Activated CD8-positive, alpha-beta memory T cell treated with anti-CD3 and anti-CD28 coated beads, Interleukin-2, amount 10 ng/mL, durations not matched to agents 7 days and 5 days (primary cell): ENCODE measurements at regions not wholly inside any gene's neighbourhood (a gene's known extent, or its start where the extent isn't known, plus 50 kb on each side); places are given as distances from the start of the nearest gene placed in this dataset.
"Not testable (repeated sequence)": the region's sequence is repeated elsewhere in the genome, so short reads cannot be mapped to it uniquely, and the experiment has no call there.

Experiments
- ATAC-seq: fragments of 150-1000 bp; cut with Tn5 transposase; one replicate; pipeline ENCODE4 v1.10.0; 2021; ENCODE audit warnings: moderate library complexity
- CTCF ChIA-PET: fragments of 350-600 bp; sonication (Branson Sonifier 250); formaldehyde crosslinking; loops from one replicate; lab custom pipeline; 2021; ENCODE audit warnings: antibody characterized with exemption; lab: Charles Lee
- DNase-seq: peaks from one replicate; pipeline ENCODE4 v3.0.0-alpha.2; 2020
- H3K27ac Mint-ChIP-seq: one replicate; pipeline ENCODE4 v1.8.0; 2021; ENCODE audit warnings: mild to moderate bottlenecking, mixed read lengths
- H3K27me3 Mint-ChIP-seq: one replicate; pipeline ENCODE4 v1.8.0; 2021; ENCODE audit warnings: mixed read lengths
- H3K36me3 Mint-ChIP-seq: one replicate; pipeline ENCODE4 v1.8.0; 2021; ENCODE audit warnings: mild to moderate bottlenecking, mixed read lengths
- H3K4me1 Mint-ChIP-seq: one replicate; pipeline ENCODE4 v1.8.0; 2021; ENCODE audit warnings: mixed read lengths
- H3K4me3 Mint-ChIP-seq: one replicate; pipeline ENCODE4 v1.8.0; 2021; ENCODE audit warnings: mild to moderate bottlenecking, moderate library complexity, mixed read lengths
- H3K9me3 Mint-ChIP-seq: one replicate; pipeline ENCODE4 v1.8.0; 2022; ENCODE audit warnings: low read depth, mixed read lengths

GRCh38 chr7:79921976-79922375, 212.7 kb upstream of the GNAI1 start:
- Mint-ChIP-seq H3K9me3 (peaks cover 10% of the 10 kb centered on the region), H3K4me3 (no peak overlapping the region), H3K36me3 (no peaks in the 10 kb centered on the region), H3K4me1 (no peaks in the 10 kb centered on the region), H3K27me3 (no peaks in the 10 kb centered on the region), H3K27ac (no peak overlapping the region)
- DNase-seq (no peak), ATAC-seq (no peak)
- CTCF ChIA-PET = no interaction called here

GRCh38 chr7:79918632-79919031, 216.0 kb upstream of the GNAI1 start:
- H3K27me3 Mint-ChIP-seq, H3K4me3 Mint-ChIP-seq, H3K4me1 Mint-ChIP-seq, ATAC-seq, H3K36me3 Mint-ChIP-seq, CTCF ChIA-PET, H3K27ac Mint-ChIP-seq, H3K9me3 Mint-ChIP-seq, DNase-seq: not testable (repeated sequence)

GRCh38 chr7:79915346-79915745, 219.3 kb upstream of the GNAI1 start:
- H3K36me3 Mint-ChIP-seq, CTCF ChIA-PET, H3K4me3 Mint-ChIP-seq, H3K27ac Mint-ChIP-seq, H3K27me3 Mint-ChIP-seq, H3K9me3 Mint-ChIP-seq, ATAC-seq, DNase-seq, H3K4me1 Mint-ChIP-seq: not testable (repeated sequence)

GRCh38 chr7:79912213-79912633, 222.4 kb upstream of the GNAI1 start:
- ATAC-seq (no peak), DNase-seq (no peak)
- H3K27me3 Mint-ChIP-seq = no peaks in the 10 kb centered on the region
- no peaks in the 10 kb centered on the region for H3K36me3 Mint-ChIP-seq
- CTCF ChIA-PET = no interaction called here
- H3K4me3 Mint-ChIP-seq = no peak overlapping the region
- H3K27ac Mint-ChIP-seq = no peak overlapping the region
- H3K4me1 Mint-ChIP-seq = no peaks in the 10 kb centered on the region
- H3K9me3 Mint-ChIP-seq = peaks cover 13% of the 10 kb centered on the region

- no peak overlapping the region for H3K4me3 Mint-ChIP-seq
- CTCF ChIA-PET = no interaction called here
- peaks cover 13% of the 10 kb centered on the region for H3K9me3 Mint-ChIP-seq
- DNase-seq = no peak
- ATAC-seq = no peak
- H3K4me1 Mint-ChIP-seq = no peaks in the 10 kb centered on the region
- H3K27ac Mint-ChIP-seq = no peak overlapping the region
- H3K27me3 Mint-ChIP-seq = no peaks in the 10 kb centered on the region
- no peaks in the 10 kb centered on the region for H3K36me3 Mint-ChIP-seq
These were observed 223.2 kb upstream of the GNAI1 start for GRCh38 chr7:79911420-79911819.

- Mint-ChIP-seq H3K36me3 (no peaks in the 10 kb centered on the region), H3K4me1 (no peaks in the 10 kb centered on the region), H3K27ac (no peak overlapping the region), H3K4me3 (no peak overlapping the region), H3K27me3 (no peaks in the 10 kb centered on the region), H3K9me3 (peaks cover 13% of the 10 kb centered on the region)
- ATAC-seq (no peak), DNase-seq (no peak)
- CTCF ChIA-PET = no interaction called here
These were observed 225.5 kb upstream of the GNAI1 start for GRCh38 chr7:79909176-79909575.

GRCh38 chr7:79897166-79897565, 237.5 kb upstream of the GNAI1 start:
- ATAC-seq (no peak), DNase-seq (no peak)
- Mint-ChIP-seq H3K4me3 (no peak overlapping the region), H3K4me1 (no peaks in the 10 kb centered on the region), H3K27me3 (no peaks in the 10 kb centered on the region), H3K27ac (no peak overlapping the region), H3K36me3 (no peaks in the 10 kb centered on the region), H3K9me3 (peaks cover 10% of the 10 kb centered on the region)
- CTCF ChIA-PET = no interaction called here

- no peak overlapping the region for H3K27ac Mint-ChIP-seq
- no peaks in the 10 kb centered on the region for H3K36me3 Mint-ChIP-seq
- H3K4me1 Mint-ChIP-seq = no peaks in the 10 kb centered on the region
- peaks cover 11% of the 10 kb centered on the region for H3K9me3 Mint-ChIP-seq
- no peak overlapping the region for H3K4me3 Mint-ChIP-seq
- CTCF ChIA-PET = no interaction called here
- ATAC-seq (no peak), DNase-seq (no peak)
- no peaks in the 10 kb centered on the region for H3K27me3 Mint-ChIP-seq
These were observed 240.6 kb upstream of the GNAI1 start for GRCh38 chr7:79893991-79894390.

GRCh38 chr7:79882922-79883321, 251.7 kb upstream of the GNAI1 start:
- no peak for ATAC-seq
- no peaks in the 10 kb centered on the region for H3K36me3 Mint-ChIP-seq
- H3K27ac Mint-ChIP-seq = no peak overlapping the region
- DNase-seq = no peak
- no peaks in the 10 kb centered on the region for H3K27me3 Mint-ChIP-seq
- H3K4me1 Mint-ChIP-seq = no peaks in the 10 kb centered on the region
- CTCF ChIA-PET = no interaction called here
- no peak overlapping the region for H3K4me3 Mint-ChIP-seq
- H3K9me3 Mint-ChIP-seq = peaks cover 3% of the 10 kb centered on the region

GRCh38 chr7:79880312-79880711, 254.3 kb upstream of the GNAI1 start:
- Mint-ChIP-seq H3K27ac (no peak overlapping the region), H3K4me3 (no peak overlapping the region), H3K9me3 (peaks cover 3% of the 10 kb centered on the region), H3K27me3 (no peaks in the 10 kb centered on the region), H3K4me1 (no peaks in the 10 kb centered on the region), H3K36me3 (no peaks in the 10 kb centered on the region)
- CTCF ChIA-PET = no interaction called here
- ATAC-seq (no peak), DNase-seq (no peak)

- ATAC-seq (no peak), DNase-seq (no peak)
- CTCF ChIA-PET = no interaction called here
- H3K4me1 Mint-ChIP-seq = no peaks in the 10 kb centered on the region
- no peaks in the 10 kb centered on the region for H3K27me3 Mint-ChIP-seq
- H3K4me3 Mint-ChIP-seq = no peak overlapping the region
- no peak overlapping the region for H3K27ac Mint-ChIP-seq
- peaks cover 3% of the 10 kb centered on the region for H3K9me3 Mint-ChIP-seq
- H3K36me3 Mint-ChIP-seq = no peaks in the 10 kb centered on the region
These were observed 256.7 kb upstream of the GNAI1 start for GRCh38 chr7:79877874-79878465.

GRCh38 chr7:79876848-79877252, 257.8 kb upstream of the GNAI1 start:
- Mint-ChIP-seq H3K4me3 (no peak overlapping the region), H3K36me3 (no peaks in the 10 kb centered on the region), H3K9me3 (peaks cover 3% of the 10 kb centered on the region), H3K27me3 (no peaks in the 10 kb centered on the region), H3K27ac (no peak overlapping the region), H3K4me1 (no peaks in the 10 kb centered on the region)
- CTCF ChIA-PET = no interaction called here
- DNase-seq = no peak
- ATAC-seq = no peak

- Mint-ChIP-seq H3K36me3 (no peaks in the 10 kb centered on the region), H3K9me3 (peaks cover 6% of the 10 kb centered on the region), H3K4me3 (no peak overlapping the region), H3K27me3 (no peaks in the 10 kb centered on the region), H3K4me1 (no peaks in the 10 kb centered on the region), H3K27ac (no peak overlapping the region)
- CTCF ChIA-PET = no interaction called here
- DNase-seq (no peak), ATAC-seq (no peak)
These were observed 259.8 kb upstream of the GNAI1 start for GRCh38 chr7:79874797-79875196.

GRCh38 chr7:79872176-79872575, 262.5 kb upstream of the GNAI1 start:
- Mint-ChIP-seq H3K36me3 (no peaks in the 10 kb centered on the region), H3K4me1 (no peaks in the 10 kb centered on the region), H3K9me3 (peaks cover 3% of the 10 kb centered on the region), H3K4me3 (no peak overlapping the region), H3K27ac (no peak overlapping the region), H3K27me3 (no peaks in the 10 kb centered on the region)
- ATAC-seq (no peak), DNase-seq (no peak)
- CTCF ChIA-PET = no interaction called here

GRCh38 chr7:79868010-79868409, 266.6 kb upstream of the GNAI1 start:
- CTCF ChIA-PET = no interaction called here
- H3K4me1 Mint-ChIP-seq = no peaks in the 10 kb centered on the region
- H3K4me3 Mint-ChIP-seq = no peak overlapping the region
- no peaks in the 10 kb centered on the region for H3K27me3 Mint-ChIP-seq
- no peaks in the 10 kb centered on the region for H3K36me3 Mint-ChIP-seq
- no peak overlapping the region for H3K27ac Mint-ChIP-seq
- DNase-seq (no peak), ATAC-seq (no peak)
- H3K9me3 Mint-ChIP-seq = peaks cover 3% of the 10 kb centered on the region
